ENCODE measurements at regions not wholly inside any gene's neighbourhood (a gene's known extent, or its start where the extent isn't known, plus 50 kb on each side); places are given as distances from the start of the nearest gene placed in this dataset.

DNA sequence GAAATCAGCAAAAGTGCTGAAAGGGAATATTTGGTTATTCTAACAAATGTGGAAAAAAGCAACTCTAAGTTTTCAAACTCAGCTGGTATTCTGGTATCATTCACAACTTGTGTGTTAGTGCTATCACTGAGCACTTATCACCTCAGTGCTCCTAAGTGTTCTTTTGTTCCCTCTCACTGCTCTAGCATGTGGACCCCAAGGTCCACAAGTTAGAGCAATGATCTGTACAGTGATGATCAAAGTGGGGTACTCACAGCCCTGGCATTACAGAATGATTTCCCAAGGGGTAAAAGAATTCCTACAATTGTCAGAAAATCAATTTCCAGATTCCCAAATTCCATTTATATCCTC is 575.0 kb downstream of the DIAPH3 start:
- TF ChIP-seq ZNF816 (CRISPR knock-in tag; IDR thresholded peaks at IDR 0.05; ENCODE audit: borderline replicate concordance) (no peak), SETDB1 (CRISPR knock-in tag; IDR thresholded peaks at IDR 0.05; ENCODE audit: borderline replicate concordance) (no peak), ZNF263 (CRISPR knock-in tag; IDR thresholded peaks at IDR 0.05) (no peak), GATAD1 (CRISPR knock-in tag; IDR thresholded peaks at IDR 0.05) (no peak)
- TF ChIP-seq, protein P1, sequence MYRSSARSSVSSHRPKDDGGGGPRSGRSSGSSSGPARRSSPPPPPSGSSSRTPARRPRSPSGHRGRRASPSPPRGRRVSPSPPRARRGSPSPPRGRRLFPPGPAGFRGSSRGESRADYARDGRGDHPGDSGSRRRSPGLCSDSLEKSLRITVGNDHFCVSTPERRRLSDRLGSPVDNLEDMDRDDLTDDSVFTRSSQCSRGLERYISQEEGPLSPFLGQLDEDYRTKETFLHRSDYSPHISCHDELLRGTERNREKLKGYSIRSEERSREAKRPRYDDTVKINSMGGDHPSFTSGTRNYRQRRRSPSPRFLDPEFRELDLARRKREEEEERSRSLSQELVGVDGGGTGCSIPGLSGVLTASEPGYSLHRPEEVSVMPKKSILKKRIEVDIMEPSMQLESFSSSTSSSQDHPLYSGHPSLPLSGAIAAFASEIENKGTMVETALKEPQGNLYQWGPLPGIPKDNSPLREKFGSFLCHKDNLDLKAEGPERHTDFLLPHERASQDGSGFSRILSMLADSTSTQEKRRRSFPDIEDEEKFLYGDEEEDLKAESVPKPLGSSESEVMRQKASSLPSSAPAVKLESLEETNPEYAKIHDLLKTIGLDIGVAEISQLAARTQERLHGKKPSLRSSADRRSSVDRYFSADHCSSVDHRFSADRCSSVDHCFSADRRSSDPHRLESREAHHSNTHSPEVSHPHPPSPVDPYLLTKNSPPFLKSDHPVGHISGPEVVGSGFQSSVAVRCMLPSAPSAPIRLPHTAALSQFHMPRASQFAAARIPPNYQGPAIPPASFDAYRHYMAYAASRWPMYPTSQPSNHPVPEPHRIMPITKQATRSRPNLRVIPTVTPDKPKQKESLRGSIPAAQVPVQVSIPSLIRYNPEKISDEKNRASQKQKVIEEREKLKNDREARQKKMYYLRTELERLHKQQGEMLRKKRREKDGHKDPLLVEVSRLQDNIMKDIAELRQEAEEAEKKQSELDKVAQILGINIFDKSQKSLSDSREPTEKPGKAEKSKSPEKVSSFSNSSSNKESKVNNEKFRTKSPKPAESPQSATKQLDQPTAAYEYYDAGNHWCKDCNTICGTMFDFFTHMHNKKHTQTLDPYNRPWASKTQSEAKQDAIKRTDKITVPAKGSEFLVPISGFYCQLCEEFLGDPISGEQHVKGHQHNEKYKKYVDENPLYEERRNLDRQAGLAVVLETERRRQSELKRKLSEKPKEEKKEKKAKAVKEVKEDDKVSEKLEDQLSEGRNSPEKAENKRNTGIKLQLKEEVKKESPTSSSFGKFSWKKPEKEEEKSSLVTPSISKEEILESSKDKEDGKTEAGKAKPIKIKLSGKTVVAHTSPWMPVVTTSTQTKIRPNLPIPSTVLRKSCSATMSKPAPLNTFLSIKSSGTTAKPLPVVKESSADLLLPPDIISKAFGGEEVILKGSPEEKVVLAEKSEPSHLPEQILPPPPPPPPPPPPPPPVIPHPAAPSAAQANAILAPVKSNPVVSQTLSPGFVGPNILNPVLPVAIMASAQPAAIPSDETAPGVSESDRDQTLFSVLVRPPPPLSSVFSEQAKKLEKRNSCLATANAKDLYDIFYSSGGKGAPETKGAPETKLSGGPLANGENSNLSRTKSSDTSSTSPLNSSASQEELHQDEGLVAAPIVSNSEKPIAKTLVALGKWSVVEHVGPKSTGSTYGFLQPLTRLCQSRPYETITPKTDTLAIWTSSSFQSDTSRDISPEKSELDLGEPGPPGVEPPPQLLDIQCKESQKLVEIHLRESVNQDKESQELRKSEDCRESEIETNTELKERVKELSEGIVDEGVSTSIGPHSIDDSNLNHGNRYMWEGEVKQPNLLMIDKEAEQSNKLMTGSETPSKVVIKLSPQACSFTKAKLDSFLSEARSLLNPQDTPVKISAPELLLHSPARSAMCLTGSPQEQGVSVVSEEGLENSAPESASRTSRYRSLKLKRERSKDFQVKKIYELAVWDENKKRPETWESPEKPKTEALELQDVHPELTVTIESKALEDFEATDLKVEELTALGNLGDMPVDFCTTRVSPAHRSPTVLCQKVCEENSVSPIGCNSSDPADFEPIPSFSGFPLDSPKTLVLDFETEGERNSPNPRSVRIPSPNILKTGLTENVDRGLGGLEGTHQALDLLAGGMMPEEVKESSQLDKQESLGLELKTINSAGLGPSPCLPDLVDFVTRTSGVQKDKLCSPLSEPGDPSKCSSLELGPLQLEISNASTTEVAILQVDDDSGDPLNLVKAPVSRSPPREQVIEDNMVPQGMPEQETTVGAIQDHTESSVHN (CRISPR knock-in tag; IDR thresholded peaks at IDR 0.05) = no peak
- TF ChIP-seq, protein P2, sequence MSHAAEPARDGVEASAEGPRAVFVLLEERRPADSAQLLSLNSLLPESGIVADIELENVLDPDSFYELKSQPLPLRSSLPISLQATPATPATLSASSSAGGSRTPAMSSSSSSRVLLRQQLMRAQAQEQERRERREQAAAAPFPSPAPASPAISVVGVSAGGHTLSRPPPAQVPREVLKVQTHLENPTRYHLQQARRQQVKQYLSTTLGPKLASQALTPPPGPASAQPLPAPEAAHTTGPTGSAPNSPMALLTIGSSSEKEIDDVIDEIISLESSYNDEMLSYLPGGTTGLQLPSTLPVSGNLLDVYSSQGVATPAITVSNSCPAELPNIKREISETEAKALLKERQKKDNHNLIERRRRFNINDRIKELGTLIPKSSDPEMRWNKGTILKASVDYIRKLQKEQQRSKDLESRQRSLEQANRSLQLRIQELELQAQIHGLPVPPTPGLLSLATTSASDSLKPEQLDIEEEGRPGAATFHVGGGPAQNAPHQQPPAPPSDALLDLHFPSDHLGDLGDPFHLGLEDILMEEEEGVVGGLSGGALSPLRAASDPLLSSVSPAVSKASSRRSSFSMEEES (CRISPR knock-in tag; IDR thresholded peaks at IDR 0.05) = no peak
- TF ChIP-seq, protein P3, sequence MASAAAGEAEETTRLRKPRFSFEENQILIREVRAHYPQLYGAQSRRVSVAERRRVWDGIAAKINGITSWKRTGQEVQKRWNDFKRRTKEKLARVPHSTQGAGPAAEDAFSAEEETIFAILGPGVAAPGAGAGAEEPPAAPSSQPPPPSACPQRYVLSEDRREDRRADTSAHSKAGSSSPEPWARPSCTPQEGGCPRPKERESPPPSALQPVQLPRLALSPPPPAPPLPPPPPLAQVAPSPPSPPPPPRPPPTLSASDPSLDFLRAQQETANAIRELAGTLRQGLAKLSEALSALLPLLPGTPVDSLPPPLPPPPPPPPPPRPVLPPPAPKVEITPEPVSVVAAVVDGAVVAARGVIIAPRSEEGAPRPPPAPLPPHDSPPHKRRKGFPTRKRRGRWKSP (CRISPR knock-in tag; IDR thresholded peaks at IDR 0.05) = no peak
- H3K4me3 ChIP-seq (replicated peaks in 1 of 3; ENCODE audit: insufficient read depth in 1 of 3, low read depth in 2 of 3, low read length in 3 of 3) = no peak overlapping the region
- ATAC-seq (no peak), DNase-seq (ENCODE audit: low spot score) (no peak), FAIRE-seq (no peak)
- ChIA-PET POLR2A (no interaction called here), CTCF (ENCODE audit: low intra/inter-chr PET ratio, low total read pairs) (no interaction called here)
- intact Hi-C loops (cut with micrococcal nuclease; ENCODE audit: unreplicated experiment) (no loop called here), in situ Hi-C loops (cut with HindIII; ENCODE audit: extremely low pct_ligation_motif_present, low pct_unique_long_range_greater_than_20kb) (no loop called here)
- no peak overlapping the region for H3K27ac ChIP-seq (ENCODE audit: extremely low read length, insufficient read depth, low read length)
- BruUV-seq (replicated peaks) = no TSS peak
- H3K27me3 ChIP-seq (ENCODE audit: control insufficient read depth in 1 of 2, insufficient read depth in 2 of 2, low read length in 2 of 2) = no peaks in the 10 kb centered on the region
- H3K4me1 ChIP-seq (ENCODE audit: insufficient read depth, low read length) = no peaks in the 10 kb centered on the region
- H3K79me2 ChIP-seq (ENCODE audit: insufficient read depth, low read length) = no peaks in the 10 kb centered on the region
- no peak overlapping the region for H2AFZ ChIP-seq (ENCODE audit: low read length)
- no peak overlapping the region for H3K9ac ChIP-seq (ENCODE audit: insufficient read depth, low read depth, low read length)
- no peak overlapping the region for H3K4me2 ChIP-seq (ENCODE audit: low read depth, low read length)
- H4K20me1 ChIP-seq (ENCODE audit: insufficient read depth, low read length) = no peaks in the 10 kb centered on the region
- no peaks in the 10 kb centered on the region for H3K9me3 ChIP-seq (ENCODE audit: low read length)
- H3K36me3 ChIP-seq (replicated peaks in 1 of 2; ENCODE audit: control insufficient read depth in 1 of 2, insufficient read depth in 2 of 2, low read length in 2 of 2) = no peaks in the 10 kb centered on the region

Data from HepG2 (cell line).